Activated naive CD4-positive, alpha-beta T cell treated with anti-CD3 and anti-CD28 coated beads, Interleukin-2, amount 50 U/mL, for 24 hours (primary cell): ENCODE measurements at regions not wholly inside any gene's neighbourhood (a gene's known extent, or its start where the extent isn't known, plus 50 kb on each side); places are given as distances from the start of the nearest gene placed in this dataset.
"Not testable (repeated sequence)": the region's sequence is repeated elsewhere in the genome, so short reads cannot be mapped to it uniquely, and the experiment has no call there.

Source experiments
- H3K27ac Mint-ChIP-seq: one replicate; pipeline ENCODE4 v1.8.0; 2021; ENCODE audit warnings: mild to moderate bottlenecking, mixed read lengths
- H3K27me3 Mint-ChIP-seq: one replicate; pipeline ENCODE4 v1.8.0; 2021; ENCODE audit warnings: mixed read lengths
- H3K36me3 Mint-ChIP-seq: one replicate; pipeline ENCODE4 v1.8.0; 2021; ENCODE audit warnings: mixed read lengths
- H3K4me1 Mint-ChIP-seq: one replicate; pipeline ENCODE4 v1.8.0; 2021; ENCODE audit warnings: mixed read lengths
- H3K4me3 Mint-ChIP-seq: one replicate; pipeline ENCODE4 v1.8.0; 2021; ENCODE audit warnings: mild to moderate bottlenecking, mixed read lengths
- H3K9me3 Mint-ChIP-seq: one replicate; pipeline ENCODE4 v1.8.0; 2021; ENCODE audit warnings: mixed read lengths

DNA sequence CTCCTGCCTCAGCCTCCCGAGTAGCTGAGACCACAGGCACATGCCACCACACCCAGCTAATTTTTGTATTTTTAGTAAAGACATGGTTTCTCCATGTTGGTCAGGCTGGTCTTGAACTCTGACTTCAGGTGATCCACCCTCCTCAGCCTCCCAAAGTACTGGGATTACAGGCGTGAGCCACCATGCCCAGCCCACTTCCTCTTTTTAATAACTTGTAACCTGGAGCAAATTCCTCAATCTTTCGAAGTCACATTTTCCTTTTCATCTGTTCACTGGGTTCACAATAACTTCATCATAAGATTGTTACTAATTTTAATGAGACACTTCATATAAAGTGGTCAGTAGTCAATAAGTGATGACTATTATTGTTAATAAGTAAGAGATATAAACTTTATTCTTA lies 193.3 kb upstream of the FERD3L start:
- not testable (repeated sequence) for H3K4me3 Mint-ChIP-seq, H3K27ac Mint-ChIP-seq, H3K4me1 Mint-ChIP-seq, H3K9me3 Mint-ChIP-seq, H3K36me3 Mint-ChIP-seq, H3K27me3 Mint-ChIP-seq

DNA sequence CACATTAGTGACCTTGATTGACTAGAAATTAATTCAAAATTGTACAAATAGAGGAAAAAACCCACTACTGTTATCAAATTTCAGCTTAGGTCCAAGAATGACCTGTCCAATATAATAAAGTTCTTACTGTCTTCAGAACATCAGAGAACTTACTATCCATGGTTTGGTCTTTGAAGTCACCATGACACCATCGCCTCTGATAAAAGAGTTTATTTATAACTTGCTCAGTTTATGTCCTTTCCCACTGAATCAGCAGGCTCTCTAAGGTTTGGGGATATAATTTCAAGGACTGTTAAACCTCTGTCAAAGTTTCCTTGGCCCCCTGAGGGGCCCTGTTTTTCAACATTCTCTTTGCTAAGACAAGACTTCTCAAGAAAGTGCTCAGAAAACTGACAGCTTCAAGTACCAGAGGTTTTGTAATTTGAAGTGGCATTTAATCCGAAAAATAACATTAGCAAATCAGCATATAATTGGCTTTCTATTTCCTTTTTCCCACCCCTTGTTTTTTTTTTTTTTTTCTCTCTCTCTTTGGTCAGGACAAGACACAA lies 191.7 kb upstream of the FERD3L start:
- no peaks in the 10 kb centered on the region for H3K36me3 Mint-ChIP-seq
- no peaks in the 10 kb centered on the region for H3K9me3 Mint-ChIP-seq
- H3K4me1 Mint-ChIP-seq = no peaks in the 10 kb centered on the region
- no peaks in the 10 kb centered on the region for H3K27me3 Mint-ChIP-seq
- no peak overlapping the region for H3K4me3 Mint-ChIP-seq
- H3K27ac Mint-ChIP-seq = no peak overlapping the region

DNA sequence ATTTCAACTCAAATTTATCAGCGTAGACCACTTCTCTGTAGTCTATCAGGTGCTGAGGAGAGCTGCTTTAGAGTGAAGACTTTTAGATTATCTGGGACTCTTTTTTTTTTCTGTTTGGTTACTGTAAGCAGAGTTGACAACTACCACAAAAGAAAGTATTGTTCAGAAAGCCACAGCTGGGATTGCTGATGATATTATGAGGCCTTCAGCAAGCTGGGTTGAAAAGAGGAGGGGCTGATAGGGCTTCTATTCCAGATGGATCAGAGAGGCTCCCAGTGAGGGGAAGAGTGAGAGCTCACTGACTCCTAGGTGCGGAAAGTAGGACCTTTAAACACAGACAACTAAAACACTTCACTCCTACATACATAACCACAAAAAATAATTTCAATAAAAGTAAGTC lies 188.5 kb upstream of the FERD3L start:
- H3K4me1 Mint-ChIP-seq = no peaks in the 10 kb centered on the region
- no peaks in the 10 kb centered on the region for H3K9me3 Mint-ChIP-seq
- H3K27ac Mint-ChIP-seq = no peak overlapping the region
- H3K36me3 Mint-ChIP-seq = no peaks in the 10 kb centered on the region
- H3K4me3 Mint-ChIP-seq = no peak overlapping the region
- no peaks in the 10 kb centered on the region for H3K27me3 Mint-ChIP-seq

DNA sequence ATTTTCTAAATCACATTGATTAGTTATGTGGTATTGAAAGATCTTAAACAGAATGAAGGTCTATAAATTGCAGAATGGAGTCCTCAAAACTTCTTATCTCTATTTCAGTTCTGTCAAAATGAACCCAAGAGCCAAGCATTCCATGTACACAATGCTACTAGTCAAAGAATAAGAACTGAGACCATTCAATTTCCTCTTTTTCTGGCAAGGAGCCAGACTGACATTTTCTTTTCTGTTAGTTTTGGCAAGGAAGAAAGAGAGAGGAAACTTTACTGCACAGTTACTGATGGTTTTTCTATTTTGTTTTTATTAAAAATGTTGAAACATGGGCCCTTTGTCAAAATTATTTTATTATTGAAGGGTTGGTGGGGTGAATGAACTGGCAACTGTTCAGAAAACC lies 181.8 kb upstream of the FERD3L start:
- H3K4me3 Mint-ChIP-seq = no peak overlapping the region

DNA sequence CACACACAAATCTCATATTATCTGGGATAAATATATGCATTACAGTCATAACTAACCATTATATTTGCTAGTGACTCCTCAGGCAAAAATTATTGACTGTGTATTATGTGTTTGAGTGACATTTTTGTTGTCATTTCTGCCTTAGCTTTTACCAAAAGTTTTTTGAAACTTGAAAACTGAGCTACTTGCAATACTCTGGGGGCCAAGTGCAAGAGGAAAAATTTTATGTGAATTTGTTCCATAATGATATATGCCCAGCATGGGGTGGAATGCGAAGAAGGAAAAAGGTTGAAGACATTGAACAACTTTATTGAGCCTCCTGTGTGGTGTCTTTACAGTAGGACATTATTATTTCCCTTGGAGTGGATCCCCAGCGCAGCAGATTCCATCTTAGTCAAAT lies 176.8 kb upstream of the FERD3L start:
- Mint-ChIP-seq H3K27ac (no peak overlapping the region), H3K4me3 (no peak overlapping the region), H3K36me3 (no peaks in the 10 kb centered on the region), H3K9me3 (no peaks in the 10 kb centered on the region), H3K27me3 (no peaks in the 10 kb centered on the region), H3K4me1 (no peaks in the 10 kb centered on the region)

More for the DNA sequence above, 181.8 kb upstream of the FERD3L start:
- Mint-ChIP-seq H3K27ac (no peak overlapping the region), H3K27me3 (no peaks in the 10 kb centered on the region), H3K9me3 (no peaks in the 10 kb centered on the region), H3K4me1 (no peaks in the 10 kb centered on the region), H3K36me3 (no peaks in the 10 kb centered on the region)

DNA sequence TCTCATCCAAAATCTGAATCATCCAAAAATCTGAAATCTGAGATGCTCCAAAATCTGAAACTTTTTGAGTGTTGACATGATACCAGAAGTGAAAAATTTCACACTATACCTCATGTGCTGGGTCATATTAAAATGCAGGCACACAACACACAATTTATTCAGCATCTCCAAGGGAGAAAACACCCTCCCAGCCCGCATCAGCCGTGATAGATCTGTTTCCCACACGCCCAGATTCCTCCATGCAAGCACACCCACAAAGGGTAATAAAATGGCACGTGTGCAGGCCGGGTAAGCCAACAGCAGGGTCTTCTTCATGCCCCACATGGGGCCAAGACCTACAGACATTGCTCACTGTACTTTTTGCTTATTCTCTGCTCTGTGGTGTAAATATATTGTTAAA lies 173.1 kb upstream of the FERD3L start:
- Mint-ChIP-seq H3K4me1 (no peaks in the 10 kb centered on the region), H3K27me3 (no peaks in the 10 kb centered on the region), H3K9me3 (no peaks in the 10 kb centered on the region), H3K27ac (no peak overlapping the region), H3K36me3 (no peaks in the 10 kb centered on the region), H3K4me3 (no peak overlapping the region)

DNA sequence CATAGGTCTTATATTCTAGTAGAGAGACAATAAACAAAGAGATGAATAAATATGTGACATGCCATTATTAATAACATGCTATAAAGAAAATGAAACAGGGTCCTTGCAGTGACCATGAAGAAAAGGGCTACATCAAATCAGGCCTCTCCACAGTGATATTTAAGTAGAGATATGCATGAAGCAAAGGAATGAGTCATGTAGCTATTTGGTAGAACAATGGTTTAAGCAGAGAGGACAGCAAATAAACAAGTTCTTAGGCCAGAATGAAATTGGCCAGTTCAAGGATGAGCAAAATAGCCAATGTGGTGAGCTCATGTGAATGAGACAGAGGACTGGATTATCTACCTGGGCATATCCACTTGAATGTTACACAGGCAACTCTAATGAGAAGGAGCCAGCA lies 172.2 kb upstream of the FERD3L start:
- Mint-ChIP-seq H3K27me3 (no peaks in the 10 kb centered on the region), H3K9me3 (no peaks in the 10 kb centered on the region), H3K4me3 (no peak overlapping the region), H3K27ac (no peak overlapping the region), H3K36me3 (no peaks in the 10 kb centered on the region), H3K4me1 (no peaks in the 10 kb centered on the region)

DNA sequence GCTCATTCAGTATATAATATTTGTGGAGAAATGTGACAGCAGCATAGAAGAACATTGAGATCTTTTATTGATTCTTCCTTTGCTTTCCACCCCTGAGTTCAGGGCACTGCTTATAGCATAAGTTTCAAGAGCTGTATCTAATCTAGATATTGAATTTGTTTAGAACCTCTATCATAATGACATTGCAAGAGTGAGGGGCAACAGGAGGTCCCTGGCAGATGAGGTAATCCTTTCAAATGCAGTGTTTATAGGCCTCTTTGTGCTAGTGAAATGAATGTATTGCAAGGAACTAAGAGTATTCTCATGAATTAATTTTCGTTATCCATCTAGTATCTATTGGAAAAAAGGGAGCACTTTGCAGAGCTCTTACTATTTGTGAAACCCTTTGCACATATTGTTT lies 167.2 kb upstream of the FERD3L start:
- peaks cover 4% of the 10 kb centered on the region for H3K9me3 Mint-ChIP-seq

DNA sequence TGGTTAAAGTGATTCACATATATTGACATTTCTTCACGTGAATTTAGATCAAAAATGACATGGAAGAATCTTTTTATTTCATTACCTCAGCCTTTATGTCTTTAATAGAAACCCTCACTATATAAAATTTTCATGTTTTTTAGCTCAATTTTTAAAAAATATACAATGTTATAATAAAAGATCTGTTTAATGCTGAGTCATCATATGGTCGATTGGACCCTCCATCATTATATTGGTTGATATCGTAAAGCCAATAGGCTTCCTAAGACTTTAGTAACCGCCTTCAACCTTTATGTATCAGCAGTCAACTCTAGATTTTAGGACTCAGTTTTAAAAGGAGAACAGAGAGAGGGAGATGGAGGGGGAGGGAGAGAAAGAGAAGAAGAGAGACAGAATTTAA lies 162.3 kb upstream of the FERD3L start:
- no peaks in the 10 kb centered on the region for H3K4me1 Mint-ChIP-seq
- no peaks in the 10 kb centered on the region for H3K27me3 Mint-ChIP-seq
- H3K9me3 Mint-ChIP-seq = peaks cover 4% of the 10 kb centered on the region
- H3K27ac Mint-ChIP-seq = no peak overlapping the region
- H3K36me3 Mint-ChIP-seq = no peaks in the 10 kb centered on the region
- H3K4me3 Mint-ChIP-seq = no peak overlapping the region

More for the DNA sequence above, 167.2 kb upstream of the FERD3L start:
- no peaks in the 10 kb centered on the region for H3K27me3 Mint-ChIP-seq
- H3K27ac Mint-ChIP-seq = no peak overlapping the region
- no peaks in the 10 kb centered on the region for H3K4me1 Mint-ChIP-seq
- no peak overlapping the region for H3K4me3 Mint-ChIP-seq
- no peaks in the 10 kb centered on the region for H3K36me3 Mint-ChIP-seq

DNA sequence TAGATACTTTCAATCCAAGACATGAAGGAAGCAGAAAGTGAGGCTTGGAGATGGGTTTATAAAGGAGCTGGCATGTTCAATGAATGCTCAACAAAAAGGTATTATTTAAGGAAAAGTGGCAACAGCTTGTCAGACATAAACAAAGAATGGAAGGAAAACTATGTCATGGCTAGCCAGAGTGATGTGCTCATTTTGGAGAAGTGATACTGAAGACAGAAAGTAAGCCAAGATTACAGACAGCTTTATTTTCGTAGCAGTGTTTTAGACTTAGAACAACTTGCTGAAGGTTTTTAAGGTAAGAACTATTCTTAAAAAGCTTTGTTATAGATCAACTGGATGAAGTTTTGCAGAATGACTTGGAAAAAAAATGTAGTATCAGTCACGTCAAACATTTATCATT lies 160.5 kb upstream of the FERD3L start:
- H3K4me1 Mint-ChIP-seq = no peaks in the 10 kb centered on the region
- no peak overlapping the region for H3K4me3 Mint-ChIP-seq
- no peak overlapping the region for H3K27ac Mint-ChIP-seq
- H3K36me3 Mint-ChIP-seq = no peaks in the 10 kb centered on the region
- H3K27me3 Mint-ChIP-seq = no peaks in the 10 kb centered on the region
- H3K9me3 Mint-ChIP-seq = peaks cover 2% of the 10 kb centered on the region

DNA sequence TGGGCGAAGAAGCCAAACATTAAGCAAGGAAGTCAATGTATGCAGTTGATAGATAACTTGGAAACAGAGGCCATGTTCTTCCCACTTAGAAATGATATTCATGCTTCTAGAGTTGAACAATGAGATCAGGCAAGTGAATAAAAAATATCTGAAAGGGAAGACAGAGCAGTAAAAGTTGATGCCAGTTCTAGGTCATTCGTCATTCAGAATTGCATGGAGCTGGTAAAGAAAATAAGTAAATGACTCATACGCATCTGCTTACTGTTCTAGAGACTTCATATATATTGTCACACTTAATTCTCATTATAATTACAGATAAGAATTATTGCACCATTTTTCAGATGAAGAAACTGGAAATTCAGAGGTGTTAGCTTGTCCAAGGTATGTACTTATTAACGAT lies 158.9 kb upstream of the FERD3L start:
- no peak overlapping the region for H3K27ac Mint-ChIP-seq
- H3K9me3 Mint-ChIP-seq = no peaks in the 10 kb centered on the region
- H3K27me3 Mint-ChIP-seq = no peaks in the 10 kb centered on the region
- no peaks in the 10 kb centered on the region for H3K36me3 Mint-ChIP-seq
- no peak overlapping the region for H3K4me3 Mint-ChIP-seq
- no peaks in the 10 kb centered on the region for H3K4me1 Mint-ChIP-seq

DNA sequence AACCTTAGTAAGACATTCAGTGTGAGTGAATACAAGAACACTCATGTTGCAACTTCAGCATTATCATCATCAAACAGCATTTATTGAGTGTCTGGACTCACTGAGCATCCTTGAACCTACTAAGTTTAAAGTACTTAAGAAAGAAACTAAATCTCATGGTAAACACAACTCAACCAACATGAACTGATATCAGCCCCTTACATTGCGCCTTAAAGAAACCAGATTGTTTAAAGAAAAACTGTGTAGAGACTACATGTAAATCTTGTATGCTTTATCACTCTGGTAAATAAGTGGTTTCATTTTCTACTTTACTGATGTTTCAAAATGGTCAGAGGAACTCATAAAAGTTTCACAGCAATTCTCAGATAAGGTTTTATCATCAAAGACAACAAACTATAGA lies 157.5 kb upstream of the FERD3L start:
- H3K4me3 Mint-ChIP-seq = no peak overlapping the region
- H3K9me3 Mint-ChIP-seq = no peaks in the 10 kb centered on the region
- no peaks in the 10 kb centered on the region for H3K4me1 Mint-ChIP-seq
- H3K36me3 Mint-ChIP-seq = no peaks in the 10 kb centered on the region
- H3K27ac Mint-ChIP-seq = no peak overlapping the region
- no peaks in the 10 kb centered on the region for H3K27me3 Mint-ChIP-seq

DNA sequence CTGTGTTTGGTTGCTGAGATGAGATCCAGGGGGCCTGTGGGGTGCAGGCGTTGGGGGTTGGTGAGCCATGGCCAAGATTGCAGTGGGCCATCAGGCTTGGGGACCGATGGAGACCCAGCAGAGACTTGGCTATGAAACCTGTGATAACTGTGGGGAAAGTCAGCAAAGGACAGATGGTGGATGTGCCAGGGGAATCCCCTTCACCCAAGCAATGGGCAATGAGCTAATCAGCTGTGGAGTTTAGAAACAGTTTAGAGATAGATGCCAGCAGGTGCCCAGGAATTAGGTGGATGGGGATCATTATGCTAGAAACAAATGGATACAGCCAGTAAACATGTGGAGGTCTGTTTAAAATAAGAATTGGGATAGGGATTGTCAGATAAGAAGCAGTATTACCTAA lies 151.4 kb upstream of the FERD3L start:
- Mint-ChIP-seq H3K4me1 (no peaks in the 10 kb centered on the region), H3K36me3 (no peaks in the 10 kb centered on the region), H3K27me3 (no peaks in the 10 kb centered on the region), H3K4me3 (no peak overlapping the region), H3K9me3 (no peaks in the 10 kb centered on the region), H3K27ac (no peak overlapping the region)

DNA sequence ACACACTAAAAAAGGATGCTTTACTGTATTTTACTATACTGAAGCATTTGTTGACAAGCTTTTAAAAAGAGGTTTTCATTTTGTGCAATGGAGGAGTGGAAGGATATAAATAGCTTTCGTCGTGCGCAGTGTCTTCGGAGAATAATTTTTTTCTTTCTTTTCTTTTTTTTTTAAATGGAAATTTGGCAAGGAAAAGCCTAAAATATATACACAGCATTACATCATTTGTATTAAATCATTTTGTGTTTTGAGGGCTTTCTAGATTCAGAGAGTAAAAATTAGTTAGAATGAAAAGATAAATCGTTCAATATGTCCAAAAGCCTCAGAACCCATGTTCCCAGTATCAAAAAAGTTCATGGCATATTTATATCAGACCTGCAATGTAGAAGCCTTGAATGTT lies 150.2 kb upstream of the FERD3L start:
- no peaks in the 10 kb centered on the region for H3K27me3 Mint-ChIP-seq
- no peak overlapping the region for H3K27ac Mint-ChIP-seq
- H3K36me3 Mint-ChIP-seq = no peaks in the 10 kb centered on the region
- H3K4me3 Mint-ChIP-seq = no peak overlapping the region
- H3K9me3 Mint-ChIP-seq = peaks cover 5% of the 10 kb centered on the region
- H3K4me1 Mint-ChIP-seq = no peaks in the 10 kb centered on the region

DNA sequence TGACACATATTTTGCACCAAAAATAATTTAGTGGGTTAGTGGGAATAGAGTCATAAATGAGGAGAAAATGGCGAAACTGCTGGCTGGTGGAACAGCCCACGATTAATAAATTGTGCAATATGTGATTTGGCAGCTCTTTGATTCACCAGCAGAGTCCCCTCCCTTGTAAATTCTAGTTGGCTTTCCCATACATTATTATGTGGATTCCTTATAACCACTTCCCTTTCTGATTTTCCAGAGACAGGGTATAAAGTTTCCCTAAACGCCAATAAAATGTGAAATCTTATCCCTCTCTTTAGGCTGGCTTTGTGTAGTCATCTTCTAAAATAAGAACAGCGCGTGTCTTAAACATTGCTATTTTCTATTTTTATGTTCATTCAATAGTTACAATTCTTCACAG lies 149.4 kb upstream of the FERD3L start:
- Mint-ChIP-seq H3K27ac (peak overlapping the region; percentile 5), H3K4me1 (no peaks in the 10 kb centered on the region), H3K4me3 (no peak overlapping the region)

DNA sequence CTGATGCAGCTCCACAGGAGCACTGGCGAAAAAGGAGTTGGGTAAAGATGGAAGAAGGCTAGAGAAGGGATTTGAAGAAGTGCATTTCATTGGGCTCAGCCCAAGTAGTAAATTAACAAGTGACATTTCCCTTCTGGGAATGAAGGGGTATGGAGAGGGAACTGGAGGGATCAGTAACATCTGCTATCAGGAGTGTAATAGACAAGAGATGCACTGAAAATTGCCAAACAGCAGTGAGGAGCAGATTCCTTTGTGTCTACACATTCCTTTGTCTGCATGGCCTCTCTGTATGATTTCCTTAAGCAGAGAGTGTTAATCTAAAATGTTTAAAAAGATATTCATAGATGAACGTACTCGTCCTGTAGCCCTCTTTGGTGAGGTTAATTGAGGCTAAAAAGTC lies 148.2 kb upstream of the FERD3L start:
- H3K4me3 Mint-ChIP-seq = no peak overlapping the region
- no peaks in the 10 kb centered on the region for H3K36me3 Mint-ChIP-seq
- H3K27me3 Mint-ChIP-seq = no peaks in the 10 kb centered on the region
- no peaks in the 10 kb centered on the region for H3K4me1 Mint-ChIP-seq
- no peak overlapping the region for H3K27ac Mint-ChIP-seq
- peaks cover 5% of the 10 kb centered on the region for H3K9me3 Mint-ChIP-seq

More for the DNA sequence above, 149.4 kb upstream of the FERD3L start:
- Mint-ChIP-seq H3K36me3 (no peaks in the 10 kb centered on the region), H3K27me3 (no peaks in the 10 kb centered on the region), H3K9me3 (peaks cover 5% of the 10 kb centered on the region)

DNA sequence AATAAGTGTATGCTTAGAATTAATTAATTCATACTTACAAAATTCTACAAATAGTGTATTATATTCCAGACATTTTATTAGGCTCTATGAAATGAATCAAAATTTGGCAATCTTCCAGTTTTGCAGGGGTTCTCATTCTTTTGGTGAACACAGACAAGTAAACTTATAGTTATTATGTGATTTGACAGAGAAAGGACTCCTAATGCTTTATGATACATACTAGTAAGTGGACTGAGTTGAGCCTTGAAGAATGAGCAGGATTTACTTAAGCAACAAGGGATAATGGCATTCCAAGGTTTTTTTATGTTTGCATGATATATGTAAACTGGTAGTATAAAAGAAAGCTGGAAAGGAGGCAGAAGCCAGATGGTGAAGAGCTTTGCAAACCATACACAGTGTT lies 145.7 kb upstream of the FERD3L start:
- H3K27me3 Mint-ChIP-seq = no peaks in the 10 kb centered on the region
- no peak overlapping the region for H3K4me3 Mint-ChIP-seq
- peaks cover 5% of the 10 kb centered on the region for H3K9me3 Mint-ChIP-seq
- no peaks in the 10 kb centered on the region for H3K4me1 Mint-ChIP-seq
- H3K27ac Mint-ChIP-seq = no peak overlapping the region
- no peaks in the 10 kb centered on the region for H3K36me3 Mint-ChIP-seq
